IMR-90 (cell line): ENCODE measurements at regions not wholly inside any gene's neighbourhood (a gene's known extent, or its start where the extent isn't known, plus 50 kb on each side); places are given as distances from the start of the nearest gene placed in this dataset.
A peak's percentile ranks its signal among the peaks of the same experiment; 100 is the strongest.

Source experiments
- ATAC-seq: fragments of 200-7000 bp; cut with Tn5 transposase; 2 replicates; pipeline ENCODE4 v1.9.1; 2020; ENCODE audit warnings: low read depth, mild to moderate bottlenecking, moderate library complexity
- BruUV-seq: library from RNA; stranded (reverse); fragments of 400-500 nt; replicated peaks from 2 replicates; lab custom pipeline; 2021; lab: Mats Ljungman, UMichigan
- CTCF ChIA-PET: fragments of 300-600 bp; formaldehyde crosslinking; extraction: SDS; loops from one replicate; lab custom pipeline; 2021; ENCODE audit warnings: antibody characterized with exemption; lab: Yijun Ruan, JAX
- POLR2A ChIA-PET: fragments of 300-600 bp; sonication (Branson Sonifier 250); formaldehyde crosslinking; loops from one replicate; lab custom pipeline; 2022; ENCODE audit warnings: antibody characterized with exemption; ENCODE audit not compliant: unreplicated experiment; lab: Charles Lee
- DNase-seq: peaks from one replicate; pipeline ENCODE4 v3.0.0; 2013
- H2AFZ ChIP-seq: replicated peaks from 2 replicates; pipeline ENCODE3; 2013; ENCODE audit warnings: low read length, mild to moderate bottlenecking; ENCODE audit not compliant: poor library complexity
- H2AK5ac ChIP-seq: 2 replicates; pipeline ENCODE4 v1.6.1; 2013; ENCODE audit warnings: low read depth, low read length, inconsistent platforms
- H2AK9ac ChIP-seq: replicated peaks from 2 replicates; pipeline ENCODE3; 2013; ENCODE audit warnings: mild to moderate bottlenecking, low read depth, low read length, moderate library complexity; ENCODE audit not compliant: poor library complexity
- H2BK120ac ChIP-seq: 2 replicates; pipeline ENCODE4 v1.6.1; 2013; ENCODE audit warnings: low read depth, low read length, inconsistent platforms
- H2BK15ac ChIP-seq: 3 replicates; pipeline ENCODE4 v1.6.1; 2013; ENCODE audit warnings: low read depth, low read length, inconsistent platforms
- H2BK20ac ChIP-seq: 2 replicates; pipeline ENCODE4 v1.6.1; 2013; ENCODE audit warnings: low read depth, mild to moderate bottlenecking, inconsistent platforms, low read length, moderate library complexity
- H2BK5ac ChIP-seq: 2 replicates; pipeline ENCODE4 v1.6.1; 2013; ENCODE audit warnings: mild to moderate bottlenecking, low read depth, low read length, inconsistent platforms; ENCODE audit not compliant: poor library complexity, severe bottlenecking
- H3K14ac ChIP-seq: replicated peaks from 2 replicates; pipeline ENCODE4 v1.6.1; 2013; ENCODE audit warnings: low read depth, low read length, inconsistent platforms
- H3K18ac ChIP-seq: 2 replicates; pipeline ENCODE4 v1.6.1; 2013; ENCODE audit warnings: low read depth, low read length, control low read depth
- H3K23ac ChIP-seq: 2 replicates; pipeline ENCODE4 v1.6.1; 2013; ENCODE audit warnings: low read depth, low read length, inconsistent platforms
- H3K27ac ChIP-seq: 2 replicates; pipeline ENCODE4 v1.5.1; 2013; ENCODE audit warnings: mild to moderate bottlenecking, control low read depth, low read length; ENCODE audit not compliant: insufficient read depth
- H3K27me3 ChIP-seq: 2 replicates; pipeline ENCODE4 v1.6.1; 2013; ENCODE audit warnings: low read length; ENCODE audit not compliant: control insufficient read depth, insufficient read depth
- H3K36me3 ChIP-seq: 2 replicates; pipeline ENCODE4 v1.6.1; 2013; ENCODE audit warnings: low read length, mixed read lengths; ENCODE audit not compliant: control insufficient read depth, insufficient read depth
- H3K4ac ChIP-seq: 2 replicates; pipeline ENCODE4 v1.6.1; 2013; ENCODE audit warnings: low read depth, low read length, inconsistent platforms
- H3K4me1 ChIP-seq: 2 replicates; pipeline ENCODE4 v1.6.1; 2013; ENCODE audit warnings: low read length, mixed read lengths; ENCODE audit not compliant: control insufficient read depth, insufficient read depth
- H3K4me2 ChIP-seq: 2 replicates; pipeline ENCODE4 v1.6.1; 2013; ENCODE audit warnings: low read depth, mild to moderate bottlenecking, control low read depth, low read length, moderate library complexity
- H3K4me3 ChIP-seq: 2 replicates; pipeline ENCODE4 v1.5.1; 2013; ENCODE audit warnings: low read depth, mild to moderate bottlenecking, control low read depth, low read length, moderate library complexity; ENCODE audit not compliant: insufficient read depth
- H3K56ac ChIP-seq: 2 replicates; pipeline ENCODE4 v1.6.1; 2013; ENCODE audit warnings: low read length, inconsistent platforms; ENCODE audit not compliant: insufficient read depth; ENCODE audit errors: extremely low read depth
- H3K79me1 ChIP-seq, 2 experiments: 2 replicates each; pipeline ENCODE4 v1.6.1; 2013; ENCODE audit warnings: low read length in 2 of 2, inconsistent platforms in 1 of 2, low read depth in 1 of 2
- H3K9ac ChIP-seq: 2 replicates; pipeline ENCODE4 v1.6.1; 2013; ENCODE audit warnings: low read depth, low read length, control low read depth
- H3K9me1 ChIP-seq: 2 replicates; pipeline ENCODE4 v1.6.1; 2013; ENCODE audit warnings: low read length, inconsistent platforms; ENCODE audit not compliant: insufficient read depth
- H3K9me3 ChIP-seq: 2 replicates; pipeline ENCODE4 v1.6.1; 2013; ENCODE audit warnings: low read length; ENCODE audit not compliant: control insufficient read depth, insufficient read depth
- H4K20me1 ChIP-seq: 2 replicates; pipeline ENCODE4 v1.6.1; 2013; ENCODE audit warnings: low read length, inconsistent platforms; ENCODE audit not compliant: insufficient read depth
- H4K5ac ChIP-seq: 2 replicates; pipeline ENCODE4 v1.6.1; 2013; ENCODE audit warnings: mild to moderate bottlenecking, low read depth, low read length, control low read depth
- H4K8ac ChIP-seq, 2 experiments: 2 replicates each; pipeline ENCODE4 v1.6.1; 2013; ENCODE audit warnings: low read depth in 2 of 2, low read length in 2 of 2, control low read depth in 1 of 2, inconsistent platforms in 1 of 2
- H4K91ac ChIP-seq: 2 replicates; pipeline ENCODE4 v1.6.1; 2013; ENCODE audit warnings: low read depth, low read length, inconsistent platforms; ENCODE audit not compliant: insufficient read depth
- CHD1 ChIP-seq: IDR thresholded peaks from 2 replicates; pipeline ENCODE4 v1.6.1; 2012; ENCODE audit warnings: low read depth, low read length, improper control_type of control experiment
- ELK1 ChIP-seq: fragments of 150-350 bp; IDR thresholded peaks from 2 replicates; pipeline ENCODE4 v1.6.1; 2016; ENCODE audit warnings: low read depth, mild to moderate bottlenecking, low read length, moderate library complexity, borderline replicate concordance
- FOS ChIP-seq: fragments of 150-350 bp; IDR thresholded peaks from 2 replicates; pipeline ENCODE4 v1.6.1; 2016; ENCODE audit warnings: low read depth, low read length
- MAFK ChIP-seq: IDR thresholded peaks from 2 replicates; pipeline ENCODE4 v1.6.1; 2012; ENCODE audit warnings: low read depth, low read length, improper control_type of control experiment
- MXI1 ChIP-seq: IDR thresholded peaks from 2 replicates; pipeline ENCODE4 v1.6.1; 2012; ENCODE audit warnings: low read depth, mild to moderate bottlenecking, low read length, moderate library complexity, borderline replicate concordance
- RCOR1 ChIP-seq: IDR thresholded peaks from 2 replicates; pipeline ENCODE4 v1.6.1; 2012; ENCODE audit warnings: mild to moderate bottlenecking, low read length, improper control_type of control experiment; ENCODE audit not compliant: insufficient replicate concordance
- WGBS, 2 experiments: methylation state at CpG; one replicate each; pipeline versions ENCODE4 v1.1.5 to v1.1.7; 2013; ENCODE audit warnings: missing lambda C conversion rate in 2 of 2; ENCODE audit not compliant: insufficient read length in 1 of 2; ENCODE audit errors: extremely low coverage in 2 of 2; 5-methylcytosine and 5-hydroxymethylcytosine counted together
- dilution Hi-C: fragments of 300-500 bp; cut with HindIII; formaldehyde crosslinking; loops from one replicate; pipeline ENCODE4 v1.14.3; 2018; ENCODE audit warnings: low sequenced_read_pairs; ENCODE audit not compliant: unreplicated experiment
- in situ Hi-C: fragments of 300-500 bp; cut with MboI; formaldehyde crosslinking; loops from 3 replicates; pipeline ENCODE4 v1.14.3; 2019; ENCODE audit warnings: low sequenced_read_pairs, inconsistent platforms, mixed read lengths
- intact Hi-C: fragments of 100-400 bp; cut with micrococcal nuclease; formaldehyde crosslinking; loops from 2 replicates; pipeline ENCODE4 v1.10.0; 2022

DNA sequence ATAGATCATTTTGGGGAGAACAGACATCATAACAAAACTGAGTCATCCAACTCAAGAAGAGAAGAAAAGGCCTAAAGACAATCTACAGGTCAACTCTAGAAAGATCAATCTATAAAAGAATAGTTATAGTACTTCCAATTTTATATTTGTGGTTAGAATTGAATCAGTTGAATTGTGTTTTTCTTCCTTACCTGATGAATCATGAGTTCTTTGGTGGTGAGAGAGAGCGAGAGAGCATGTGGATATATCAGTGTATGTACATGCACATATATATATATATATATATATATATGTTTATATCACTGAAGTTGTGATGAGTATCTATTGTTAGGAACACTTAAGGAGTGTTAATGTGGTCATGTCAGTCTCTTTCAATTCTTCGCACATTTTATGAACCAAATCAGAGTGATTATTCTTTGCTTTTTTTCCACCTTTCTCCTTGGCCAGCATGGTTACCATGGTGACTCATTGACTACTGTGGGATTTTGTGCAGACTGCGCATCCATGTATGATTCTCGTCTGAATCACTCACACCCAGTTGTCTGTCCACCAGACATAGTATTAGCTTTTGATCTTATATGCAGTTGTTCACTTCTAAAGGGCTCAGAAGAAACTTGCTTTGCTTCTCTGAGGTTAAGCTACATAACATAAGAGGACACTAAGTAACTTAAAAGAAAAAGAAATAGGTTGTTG, 90.4 kb upstream of the RAB40AL start:
- Histone ChIP-seq H3K4me2 (no peak overlapping the region), H3K27me3 (no peaks in the 10 kb centered on the region; the same call in 1 of the 2 replicates), H3K27ac (no peak overlapping the region), H2BK20ac (no peak overlapping the region), H3K9me1 (no peaks in the 10 kb centered on the region), H3K14ac (no peak overlapping the region), H2BK5ac (no peak overlapping the region), H4K20me1 (no peaks in the 10 kb centered on the region), H3K79me1 (no peaks in the 10 kb centered on the region), H3K9ac (no peak overlapping the region), H3K4me3 (no peak overlapping the region), H2AK5ac (no peak overlapping the region), H3K23ac (no peak overlapping the region), H3K56ac (no peak overlapping the region), H3K4me1 (no peaks in the 10 kb centered on the region), H3K18ac (no peak overlapping the region), H2BK120ac (no peak overlapping the region), H2AFZ (no peak overlapping the region), H4K8ac (no peak overlapping the region), H2AK9ac (no peak overlapping the region), H3K4ac (no peak overlapping the region), H3K36me3 (no peaks in the 10 kb centered on the region), H3K9me3 (no peaks in the 10 kb centered on the region), H2BK15ac (no peak overlapping the region), H4K5ac (no peak overlapping the region), H4K91ac (no peak overlapping the region)
- dilution Hi-C loops (no loop called here), in situ Hi-C loops (no loop called here), intact Hi-C loops (no loop called here)
- ChIA-PET CTCF (no interaction called here), POLR2A (no interaction called here)
- DNase-seq (peak; percentile 73), ATAC-seq (peak; percentile 53; the same call in 1 of the 2 replicates)
- BruUV-seq: no TSS peak
- no CpG with 5 or more reads among the region's 4 CpGs for WGBS, 2 experiments
- TF ChIP-seq RCOR1: no peak
- no peak for TF ChIP-seq FOS
- peak; percentile 54; the same call in 1 of the 2 replicates for TF ChIP-seq MAFK
- TF ChIP-seq CHD1: no peak
- TF ChIP-seq ELK1: no peak
- no peak for TF ChIP-seq MXI1
